ENCODE measurements at regions not wholly inside any gene's neighbourhood (a gene's known extent, or its start where the extent isn't known, plus 50 kb on each side); places are given as distances from the start of the nearest gene placed in this dataset.

- no peaks in the 10 kb centered on the region for H3K27me3 ChIP-seq (ENCODE audit: control insufficient read depth, insufficient read depth, low read length)
- no peak overlapping the region for H3K9ac ChIP-seq
Observed at GRCh38 chr5:145233461-145233860, 601.7 kb downstream of the PRELID2 start.

GRCh38 chr5:145230781-145231180 lies 604.4 kb downstream of the PRELID2 start:
- no peak overlapping the region for H3K9ac ChIP-seq
- TF ChIP-seq, protein P1, sequence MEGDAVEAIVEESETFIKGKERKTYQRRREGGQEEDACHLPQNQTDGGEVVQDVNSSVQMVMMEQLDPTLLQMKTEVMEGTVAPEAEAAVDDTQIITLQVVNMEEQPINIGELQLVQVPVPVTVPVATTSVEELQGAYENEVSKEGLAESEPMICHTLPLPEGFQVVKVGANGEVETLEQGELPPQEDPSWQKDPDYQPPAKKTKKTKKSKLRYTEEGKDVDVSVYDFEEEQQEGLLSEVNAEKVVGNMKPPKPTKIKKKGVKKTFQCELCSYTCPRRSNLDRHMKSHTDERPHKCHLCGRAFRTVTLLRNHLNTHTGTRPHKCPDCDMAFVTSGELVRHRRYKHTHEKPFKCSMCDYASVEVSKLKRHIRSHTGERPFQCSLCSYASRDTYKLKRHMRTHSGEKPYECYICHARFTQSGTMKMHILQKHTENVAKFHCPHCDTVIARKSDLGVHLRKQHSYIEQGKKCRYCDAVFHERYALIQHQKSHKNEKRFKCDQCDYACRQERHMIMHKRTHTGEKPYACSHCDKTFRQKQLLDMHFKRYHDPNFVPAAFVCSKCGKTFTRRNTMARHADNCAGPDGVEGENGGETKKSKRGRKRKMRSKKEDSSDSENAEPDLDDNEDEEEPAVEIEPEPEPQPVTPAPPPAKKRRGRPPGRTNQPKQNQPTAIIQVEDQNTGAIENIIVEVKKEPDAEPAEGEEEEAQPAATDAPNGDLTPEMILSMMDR (IDR thresholded peaks at IDR 0.05): no peak
- H3K36me3 ChIP-seq (ENCODE audit: control insufficient read depth, insufficient read depth, low read length): no peaks in the 10 kb centered on the region
- H3K27me3 ChIP-seq (ENCODE audit: control insufficient read depth, insufficient read depth, low read length): no peaks in the 10 kb centered on the region
- no peak overlapping the region for H3K4me3 ChIP-seq (ENCODE audit: low read depth, low read length)
- no peak overlapping the region for H3K27ac ChIP-seq
- no peaks in the 10 kb centered on the region for H3K9me3 ChIP-seq (ENCODE audit: control insufficient read depth, low read length)
- no peak overlapping the region for H3K4me2 ChIP-seq (ENCODE audit: low read length)
- H2AFZ ChIP-seq: no peak overlapping the region
- H3K4me1 ChIP-seq: no peaks in the 10 kb centered on the region
- no peaks in the 10 kb centered on the region for H3K79me2 ChIP-seq

More at GRCh38 chr5:145233461-145233860, 601.7 kb downstream of the PRELID2 start:
- H3K9me3 ChIP-seq (ENCODE audit: control insufficient read depth, low read length): no peaks in the 10 kb centered on the region
- no peaks in the 10 kb centered on the region for H3K36me3 ChIP-seq (ENCODE audit: control insufficient read depth, insufficient read depth, low read length)
- no peak overlapping the region for H2AFZ ChIP-seq
- H3K4me3 ChIP-seq (ENCODE audit: low read depth, low read length): no peak overlapping the region
- H3K4me2 ChIP-seq (ENCODE audit: low read length): no peak overlapping the region
- TF ChIP-seq, protein P1 (IDR thresholded peaks at IDR 0.05): no peak
- no peak overlapping the region for H3K27ac ChIP-seq
- no peaks in the 10 kb centered on the region for H3K4me1 ChIP-seq
- no peaks in the 10 kb centered on the region for H3K79me2 ChIP-seq

GRCh38 chr5:145228564-145228963 lies 606.6 kb downstream of the PRELID2 start:
- Histone ChIP-seq H3K4me1 (no peaks in the 10 kb centered on the region), H3K9me3 (ENCODE audit: control insufficient read depth, low read length) (no peaks in the 10 kb centered on the region), H3K36me3 (ENCODE audit: control insufficient read depth, insufficient read depth, low read length) (no peaks in the 10 kb centered on the region), H2AFZ (no peak overlapping the region), H3K4me3 (ENCODE audit: low read depth, low read length) (no peak overlapping the region), H3K27me3 (ENCODE audit: control insufficient read depth, insufficient read depth, low read length) (no peaks in the 10 kb centered on the region), H3K4me2 (ENCODE audit: low read length) (no peak overlapping the region), H3K9ac (no peak overlapping the region), H3K27ac (no peak overlapping the region), H3K79me2 (no peaks in the 10 kb centered on the region)
- TF ChIP-seq, protein P1 (IDR thresholded peaks at IDR 0.05): no peak

DNA sequence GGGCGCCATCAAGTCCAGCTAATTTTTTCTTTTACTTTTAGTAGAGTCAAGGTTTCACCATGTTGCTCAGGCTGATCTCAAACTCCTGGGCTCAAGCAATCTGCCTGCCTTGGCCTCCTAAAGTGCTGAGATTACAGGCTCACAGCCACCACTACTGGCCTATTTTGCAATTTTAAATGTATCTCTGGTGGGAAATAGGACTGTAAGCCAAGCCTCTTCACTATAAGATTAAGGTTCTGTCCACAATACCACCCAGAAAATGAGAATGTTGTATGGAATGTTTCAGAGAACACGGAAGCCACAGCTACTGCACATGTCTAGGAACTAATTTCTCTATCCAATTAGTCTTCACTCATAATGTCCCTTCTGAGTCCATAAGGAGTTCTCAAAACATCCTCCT lies 607.3 kb downstream of the PRELID2 start:
- H3K9ac ChIP-seq: no peak overlapping the region
- no peaks in the 10 kb centered on the region for H3K36me3 ChIP-seq (ENCODE audit: control insufficient read depth, insufficient read depth, low read length)
- no peak overlapping the region for H3K4me2 ChIP-seq (ENCODE audit: low read length)
- H3K27ac ChIP-seq: no peak overlapping the region
- TF ChIP-seq, protein P1 (IDR thresholded peaks at IDR 0.05): no peak
- no peaks in the 10 kb centered on the region for H3K9me3 ChIP-seq (ENCODE audit: control insufficient read depth, low read length)
- H3K79me2 ChIP-seq: no peaks in the 10 kb centered on the region
- H3K4me3 ChIP-seq (ENCODE audit: low read depth, low read length): no peak overlapping the region
- H3K27me3 ChIP-seq (ENCODE audit: control insufficient read depth, insufficient read depth, low read length): no peaks in the 10 kb centered on the region
- H2AFZ ChIP-seq: no peak overlapping the region
- H3K4me1 ChIP-seq: no peaks in the 10 kb centered on the region

GRCh38 chr5:145226726-145227125 lies 608.4 kb downstream of the PRELID2 start:
- Histone ChIP-seq H3K4me2 (ENCODE audit: low read length) (no peak overlapping the region), H3K27ac (no peak overlapping the region), H3K36me3 (ENCODE audit: control insufficient read depth, insufficient read depth, low read length) (no peaks in the 10 kb centered on the region), H3K4me1 (no peaks in the 10 kb centered on the region), H3K79me2 (no peaks in the 10 kb centered on the region), H3K9ac (no peak overlapping the region), H3K9me3 (ENCODE audit: control insufficient read depth, low read length) (no peaks in the 10 kb centered on the region), H3K27me3 (ENCODE audit: control insufficient read depth, insufficient read depth, low read length) (no peaks in the 10 kb centered on the region), H3K4me3 (ENCODE audit: low read depth, low read length) (no peak overlapping the region), H2AFZ (no peak overlapping the region)
- TF ChIP-seq, protein P1 (IDR thresholded peaks at IDR 0.05): no peak

Measured in parathyroid adenoma (tissue), 2 donors.